Osteoblast (primary cell): ENCODE measurements at regions not wholly inside any gene's neighbourhood (a gene's known extent, or its start where the extent isn't known, plus 50 kb on each side); places are given as distances from the start of the nearest gene placed in this dataset.

ENCODE experiments used
- DNase-seq: peaks from one replicate; pipeline ENCODE4 v3.0.0; 2011; ENCODE audit warnings: low spot score, mixed read lengths; ENCODE audit not compliant: insufficient read length; ENCODE audit errors: missing footprints
- H2AFZ ChIP-seq: 2 replicates; pipeline ENCODE4 v1.6.0; 2011; ENCODE audit warnings: mild to moderate bottlenecking, low read length
- H3K27ac ChIP-seq: 2 replicates; pipeline ENCODE4 v1.5.1; 2011; ENCODE audit warnings: mild to moderate bottlenecking, low read depth, low read length, moderate library complexity
- H3K27me3 ChIP-seq: 2 replicates; pipeline ENCODE4 v1.6.0; 2012; ENCODE audit warnings: mild to moderate bottlenecking, control low read depth, inconsistent platforms, low read length, moderate library complexity; ENCODE audit not compliant: insufficient read depth
- H3K36me3 ChIP-seq: 2 replicates; pipeline ENCODE4 v1.5.1; 2011; ENCODE audit warnings: mild to moderate bottlenecking, low read length, control low read depth, moderate library complexity; ENCODE audit not compliant: insufficient read depth
- H3K4me1 ChIP-seq: 2 replicates; pipeline ENCODE4 v1.5.1; 2011; ENCODE audit warnings: mild to moderate bottlenecking, low read length, control low read depth, moderate library complexity; ENCODE audit not compliant: insufficient read depth
- H3K4me2 ChIP-seq: 2 replicates; pipeline ENCODE4 v1.6.0; 2011; ENCODE audit warnings: mild to moderate bottlenecking, low read length; ENCODE audit not compliant: insufficient read depth
- H3K4me3 ChIP-seq: fragments of 200-600 bp; sonication (generic); 3 replicates; pipeline ENCODE4 v1.5.1; 2012; ENCODE audit warnings: mild to moderate bottlenecking, low read length, inconsistent platforms; ENCODE audit not compliant: insufficient read depth
- H3K79me2 ChIP-seq: 2 replicates; pipeline ENCODE4 v1.6.0; 2012; ENCODE audit warnings: mild to moderate bottlenecking, low read length, control low read depth, inconsistent platforms; ENCODE audit not compliant: insufficient read depth
- H3K9me3 ChIP-seq: 2 replicates; pipeline ENCODE4 v1.5.1; 2011; ENCODE audit warnings: low read depth, low read length, control low read depth
- H4K20me1 ChIP-seq: 2 replicates; pipeline ENCODE4 v1.6.0; 2012; ENCODE audit warnings: mild to moderate bottlenecking, low read length, control low read depth; ENCODE audit not compliant: insufficient read depth
- TF ChIP-seq, protein P1 (sequence below): IDR thresholded peaks from 2 replicates; pipeline ENCODE4 v1.5.1; 2011; ENCODE audit warnings: mild to moderate bottlenecking, low read depth, low read length, moderate library complexity; ENCODE audit errors: extremely low read depth

DNA sequence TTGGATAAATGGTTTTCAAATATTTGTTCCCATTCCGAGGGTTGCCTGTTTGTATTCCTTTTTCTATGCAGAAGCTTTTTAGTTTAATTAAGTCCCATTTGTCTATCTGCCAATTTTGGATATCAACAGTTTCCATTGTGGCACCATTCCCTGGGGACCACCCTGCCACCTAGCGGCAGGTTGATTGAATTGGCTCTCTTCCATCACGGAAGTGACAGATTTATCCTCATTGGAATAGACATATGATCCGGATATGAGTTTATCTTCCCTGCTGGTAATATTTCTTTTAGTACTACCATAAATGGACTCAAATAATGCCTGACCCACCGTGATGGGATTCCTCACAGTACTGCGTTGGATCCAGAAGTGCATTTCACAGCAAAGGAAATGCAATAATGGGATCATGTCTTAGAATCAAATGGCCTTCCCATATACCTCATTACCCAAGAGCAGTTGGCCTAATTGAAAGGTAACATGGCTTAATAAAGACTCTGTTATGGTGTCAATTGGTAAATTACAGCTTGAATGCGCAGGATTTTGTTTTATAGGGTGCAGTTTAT is 327.0 kb downstream of the BMP2 start:
- peak; percentile 5 for DNase-seq
- TF ChIP-seq, protein P1, sequence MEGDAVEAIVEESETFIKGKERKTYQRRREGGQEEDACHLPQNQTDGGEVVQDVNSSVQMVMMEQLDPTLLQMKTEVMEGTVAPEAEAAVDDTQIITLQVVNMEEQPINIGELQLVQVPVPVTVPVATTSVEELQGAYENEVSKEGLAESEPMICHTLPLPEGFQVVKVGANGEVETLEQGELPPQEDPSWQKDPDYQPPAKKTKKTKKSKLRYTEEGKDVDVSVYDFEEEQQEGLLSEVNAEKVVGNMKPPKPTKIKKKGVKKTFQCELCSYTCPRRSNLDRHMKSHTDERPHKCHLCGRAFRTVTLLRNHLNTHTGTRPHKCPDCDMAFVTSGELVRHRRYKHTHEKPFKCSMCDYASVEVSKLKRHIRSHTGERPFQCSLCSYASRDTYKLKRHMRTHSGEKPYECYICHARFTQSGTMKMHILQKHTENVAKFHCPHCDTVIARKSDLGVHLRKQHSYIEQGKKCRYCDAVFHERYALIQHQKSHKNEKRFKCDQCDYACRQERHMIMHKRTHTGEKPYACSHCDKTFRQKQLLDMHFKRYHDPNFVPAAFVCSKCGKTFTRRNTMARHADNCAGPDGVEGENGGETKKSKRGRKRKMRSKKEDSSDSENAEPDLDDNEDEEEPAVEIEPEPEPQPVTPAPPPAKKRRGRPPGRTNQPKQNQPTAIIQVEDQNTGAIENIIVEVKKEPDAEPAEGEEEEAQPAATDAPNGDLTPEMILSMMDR: peak; percentile 6
- H2AFZ ChIP-seq: no peak overlapping the region

DNA sequence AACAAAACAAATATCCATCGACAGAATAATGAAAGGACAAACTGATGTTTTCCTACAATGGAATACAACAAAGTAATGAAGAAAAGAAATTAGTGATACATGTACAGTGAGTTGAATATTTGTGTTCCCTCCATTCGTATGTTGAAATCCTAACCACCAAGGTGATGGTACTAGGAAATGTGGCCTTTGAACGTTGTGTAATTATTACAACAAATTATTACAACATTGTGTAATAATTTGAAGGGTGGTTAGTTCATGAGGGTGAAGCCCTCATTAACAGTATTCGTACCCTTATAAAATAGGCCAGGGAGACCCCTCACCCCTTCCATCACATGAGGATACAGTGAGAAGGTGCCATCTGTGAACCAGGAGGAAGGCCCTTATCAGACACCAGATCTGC is 339.4 kb downstream of the BMP2 start:
- no peaks in the 10 kb centered on the region for H3K79me2 ChIP-seq
- TF ChIP-seq, protein P1: no peak
- H3K4me1 ChIP-seq: no peaks in the 10 kb centered on the region
- H3K4me2 ChIP-seq: no peak overlapping the region
- no peaks in the 10 kb centered on the region for H3K36me3 ChIP-seq
- H3K4me3 ChIP-seq: no peak overlapping the region
- H3K27me3 ChIP-seq: no peaks in the 10 kb centered on the region
- no peak for DNase-seq
- H3K9me3 ChIP-seq: peaks cover 2% of the 10 kb centered on the region
- H3K27ac ChIP-seq: no peak overlapping the region
- no peak overlapping the region for H2AFZ ChIP-seq
- no peaks in the 10 kb centered on the region for H4K20me1 ChIP-seq

More for the DNA sequence above, 327.0 kb downstream of the BMP2 start:
- no peak overlapping the region for H3K27ac ChIP-seq
- H3K79me2 ChIP-seq: no peaks in the 10 kb centered on the region
- H3K4me2 ChIP-seq: no peak overlapping the region
- no peaks in the 10 kb centered on the region for H3K4me1 ChIP-seq
- H3K4me3 ChIP-seq: no peak overlapping the region
- H4K20me1 ChIP-seq: no peaks in the 10 kb centered on the region
- no peaks in the 10 kb centered on the region for H3K36me3 ChIP-seq
- H3K27me3 ChIP-seq: no peaks in the 10 kb centered on the region
- H3K9me3 ChIP-seq: no peaks in the 10 kb centered on the region

DNA sequence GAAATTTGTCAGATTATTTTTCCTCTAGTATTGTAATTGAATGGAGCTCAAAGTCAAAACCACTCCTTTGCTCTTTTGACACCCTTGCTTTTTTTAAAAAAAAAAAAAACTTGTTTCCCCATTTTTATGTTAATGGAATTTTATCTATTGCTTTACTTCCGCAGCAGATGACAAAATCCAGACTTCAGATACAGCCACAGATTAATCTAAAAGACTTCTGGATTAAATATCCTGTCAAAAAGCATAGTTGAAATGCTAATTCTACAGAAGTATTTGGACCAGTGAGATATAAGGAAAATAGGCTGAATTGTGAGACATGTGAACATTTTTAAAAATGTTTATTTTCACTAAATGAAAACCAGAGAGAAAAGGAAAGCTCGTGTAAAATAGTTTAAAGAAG is 341.4 kb downstream of the BMP2 start:
- H4K20me1 ChIP-seq: no peaks in the 10 kb centered on the region
- H3K27me3 ChIP-seq: no peaks in the 10 kb centered on the region
- no peak overlapping the region for H3K27ac ChIP-seq
- no peak overlapping the region for H3K4me2 ChIP-seq
- H3K9me3 ChIP-seq: peaks cover 2% of the 10 kb centered on the region
- H3K4me1 ChIP-seq: no peaks in the 10 kb centered on the region
- H3K79me2 ChIP-seq: no peaks in the 10 kb centered on the region
- H3K36me3 ChIP-seq: no peaks in the 10 kb centered on the region
- DNase-seq: no peak
- TF ChIP-seq, protein P1: no peak
- H3K4me3 ChIP-seq: no peak overlapping the region
- H2AFZ ChIP-seq: no peak overlapping the region

DNA sequence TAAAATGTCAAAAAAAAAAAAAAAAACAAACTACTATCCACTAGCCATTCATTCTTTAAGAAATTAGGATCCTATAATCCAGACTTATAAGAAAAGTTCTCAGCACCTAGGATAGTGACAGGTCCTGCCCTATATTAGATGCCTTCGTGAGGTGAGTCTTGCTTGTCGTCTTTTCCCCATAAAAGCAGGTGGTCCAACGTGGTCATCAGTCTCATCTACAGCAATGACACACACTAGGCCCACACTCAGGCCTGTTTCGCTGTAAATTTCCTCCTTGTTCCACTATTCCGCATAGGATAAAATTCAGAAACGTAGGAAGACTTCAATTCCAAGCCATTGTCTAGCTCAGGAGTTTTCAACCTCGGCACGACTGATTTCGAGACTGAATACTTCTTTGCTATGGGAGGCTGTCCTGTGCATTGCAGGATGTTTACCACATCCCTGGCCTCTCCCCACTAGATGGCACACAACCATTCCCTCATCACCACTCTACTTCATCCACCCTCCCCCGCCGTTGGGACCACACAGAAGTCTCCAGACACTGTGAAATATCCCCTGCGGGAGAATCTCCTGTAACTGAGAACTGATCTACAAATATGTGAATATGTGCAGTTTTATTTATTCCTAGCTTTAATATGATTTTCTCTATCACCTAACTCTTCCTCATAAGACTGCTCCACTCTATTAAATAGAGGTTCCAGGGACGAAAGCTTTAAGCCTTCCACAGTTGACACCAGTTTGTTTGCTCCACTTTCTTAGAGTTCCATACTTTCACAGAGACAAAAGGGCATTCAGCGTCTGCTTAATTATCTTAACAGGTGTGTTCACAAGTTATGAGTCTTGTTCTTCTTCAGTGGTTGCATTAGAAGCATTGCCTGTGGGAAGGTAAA is 346.3 kb downstream of the BMP2 start:
- H3K4me2 ChIP-seq: no peak overlapping the region
- H3K79me2 ChIP-seq: no peaks in the 10 kb centered on the region
- no peak overlapping the region for H3K4me3 ChIP-seq
- no peaks in the 10 kb centered on the region for H3K9me3 ChIP-seq
- TF ChIP-seq, protein P1: peak; percentile 33
- no peak overlapping the region for H2AFZ ChIP-seq
- H4K20me1 ChIP-seq: no peaks in the 10 kb centered on the region
- H3K27me3 ChIP-seq: no peaks in the 10 kb centered on the region
- no peak overlapping the region for H3K27ac ChIP-seq
- no peaks in the 10 kb centered on the region for H3K4me1 ChIP-seq
- DNase-seq: no peak
- no peaks in the 10 kb centered on the region for H3K36me3 ChIP-seq
